Lung (tissue), 11 donors: ENCODE measurements at regions not wholly inside any gene's neighbourhood (a gene's known extent, or its start where the extent isn't known, plus 50 kb on each side); places are given as distances from the start of the nearest gene placed in this dataset.

Source experiments
- ATAC-seq: fragments of 200-7000 bp; cut with Tn5 transposase; one replicate; pipeline ENCODE4 v1.9.1; 2020; ENCODE audit warnings: moderate number of reproducible peaks; ENCODE audit not compliant: insufficient read depth, low FRiP score
- DNase-seq, 3 donors: peaks; one replicate each; pipeline ENCODE4 v3.0.0-alpha.2; 2013 to 2017
- H3K27ac ChIP-seq, 2 donors: one replicate each; pipeline ENCODE4 v1.5.1; 2013; ENCODE audit warnings: mild to moderate bottlenecking in 2 of 2, moderate library complexity in 2 of 2, control low read depth in 1 of 2, inconsistent platforms in 1 of 2, low read depth in 1 of 2, low read length in 1 of 2
- H3K27me3 ChIP-seq, 3 donors: one replicate each; pipeline ENCODE4 v1.5.1; 2013; ENCODE audit warnings: low read length in 2 of 3; ENCODE audit not compliant: control insufficient read depth in 3 of 3, insufficient read depth in 3 of 3
- H3K36me3 ChIP-seq, 4 donors: one replicate each; pipeline ENCODE4 v1.5.1; 2013; ENCODE audit warnings: low read length in 4 of 4, mild to moderate bottlenecking in 1 of 4, moderate library complexity in 1 of 4; ENCODE audit not compliant: control insufficient read depth in 4 of 4, insufficient read depth in 4 of 4
- H3K4me1 ChIP-seq, 5 donors: one replicate each; pipeline ENCODE4 v1.5.1; 2013; ENCODE audit warnings: low read length in 5 of 5, mild to moderate bottlenecking in 2 of 5, moderate library complexity in 1 of 5; ENCODE audit not compliant: control insufficient read depth in 5 of 5, insufficient read depth in 5 of 5
- H3K4me3 ChIP-seq: one replicate; pipeline ENCODE4 v1.5.1; 2013; ENCODE audit warnings: mild to moderate bottlenecking, control low read depth, moderate library complexity
- H3K9ac ChIP-seq, 2 donors: one replicate each; pipeline ENCODE4 v1.5.1; 2013; ENCODE audit warnings: low read length in 2 of 2, control low read depth in 1 of 2; ENCODE audit not compliant: insufficient read depth in 1 of 2
- H3K9me3 ChIP-seq, 4 donors: one replicate each; pipeline ENCODE4 v1.5.1; 2013; ENCODE audit warnings: low read length in 3 of 4, mild to moderate bottlenecking in 1 of 4, moderate library complexity in 1 of 4; ENCODE audit not compliant: control insufficient read depth in 4 of 4, insufficient read depth in 3 of 4
- WGBS, 2 donors: extraction: QIAGEN DNeasy Blood & Tissue Kit; methylation state at CpG; one replicate each; pipeline ENCODE4 v1.1.7; 2013; 5-methylcytosine and 5-hydroxymethylcytosine counted together
- TF ChIP-seq, protein P1 (sequence below): IDR thresholded peaks from 2 replicates; pipeline ENCODE4 v1.5.1; 2012; ENCODE audit warnings: mild to moderate bottlenecking; ENCODE audit errors: control extremely low read depth, extremely low read depth
- donor health status: control.
- donor health status: control.
- donor health status: Bipolar disorder and iron deficiency.
- donor health status: healthy.
- donor health status: DM: yes; HTN: yes; CAD: no.

DNA sequence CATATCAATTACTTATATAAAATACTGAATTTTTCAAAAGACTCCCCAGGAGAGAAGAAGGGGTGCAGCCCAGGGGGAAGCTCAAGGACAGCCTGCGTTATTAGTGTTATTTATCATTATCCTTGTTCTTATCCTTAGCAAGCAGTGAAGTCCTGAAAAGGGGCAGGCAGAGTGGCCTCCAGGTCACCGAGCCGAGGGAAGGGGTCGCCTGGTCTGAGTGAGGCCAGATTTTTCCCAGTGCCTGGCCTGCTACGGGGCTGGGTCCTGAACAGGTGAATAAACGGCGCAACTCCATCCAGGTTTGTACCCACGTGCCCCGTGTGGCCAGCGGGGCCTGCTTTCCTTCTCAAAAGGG is 123.7 kb downstream of the BRD1 start:
- Histone ChIP-seq H3K27me3 (peaks cover 15 to 28% (median 25%) of the 10 kb centered on the region in 3 donors), H3K27ac (no peak overlapping the region), H3K9ac (no peak overlapping the region), H3K4me1 (peaks cover 0 to 8% (median 0%) of the 10 kb centered on the region in 5 donors), H3K9me3 (peaks cover 0 to 15% (median 6%) of the 10 kb centered on the region in 4 donors), H3K36me3 (no peaks in the 10 kb centered on the region), H3K4me3 (no peak overlapping the region)
- ATAC-seq = no peak
- WGBS, 2 donors = 59 to 68% methylated on average over 10 of the region's 10 CpGs
- no peak for DNase-seq
- TF ChIP-seq, protein P1, sequence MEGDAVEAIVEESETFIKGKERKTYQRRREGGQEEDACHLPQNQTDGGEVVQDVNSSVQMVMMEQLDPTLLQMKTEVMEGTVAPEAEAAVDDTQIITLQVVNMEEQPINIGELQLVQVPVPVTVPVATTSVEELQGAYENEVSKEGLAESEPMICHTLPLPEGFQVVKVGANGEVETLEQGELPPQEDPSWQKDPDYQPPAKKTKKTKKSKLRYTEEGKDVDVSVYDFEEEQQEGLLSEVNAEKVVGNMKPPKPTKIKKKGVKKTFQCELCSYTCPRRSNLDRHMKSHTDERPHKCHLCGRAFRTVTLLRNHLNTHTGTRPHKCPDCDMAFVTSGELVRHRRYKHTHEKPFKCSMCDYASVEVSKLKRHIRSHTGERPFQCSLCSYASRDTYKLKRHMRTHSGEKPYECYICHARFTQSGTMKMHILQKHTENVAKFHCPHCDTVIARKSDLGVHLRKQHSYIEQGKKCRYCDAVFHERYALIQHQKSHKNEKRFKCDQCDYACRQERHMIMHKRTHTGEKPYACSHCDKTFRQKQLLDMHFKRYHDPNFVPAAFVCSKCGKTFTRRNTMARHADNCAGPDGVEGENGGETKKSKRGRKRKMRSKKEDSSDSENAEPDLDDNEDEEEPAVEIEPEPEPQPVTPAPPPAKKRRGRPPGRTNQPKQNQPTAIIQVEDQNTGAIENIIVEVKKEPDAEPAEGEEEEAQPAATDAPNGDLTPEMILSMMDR = no peak

DNA sequence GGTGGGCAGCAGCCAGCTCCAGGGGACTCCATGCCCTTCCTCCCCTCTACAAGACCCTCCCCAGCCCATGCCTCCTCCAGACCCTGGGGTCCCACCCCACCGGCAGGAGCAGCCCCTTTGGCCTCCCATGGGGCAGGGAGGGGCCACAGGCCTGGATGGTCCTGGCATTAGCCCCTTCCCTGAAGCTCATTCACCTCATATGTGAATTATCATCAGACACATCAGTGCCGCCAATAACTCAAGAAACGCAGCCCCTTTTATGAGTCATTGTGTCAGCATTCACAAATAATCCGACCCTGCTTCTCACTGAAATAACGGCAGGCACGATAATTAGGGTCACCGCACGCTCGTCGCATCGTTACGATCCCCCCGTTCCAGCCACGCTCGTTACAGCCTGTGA is 124.2 kb downstream of the BRD1 start:
- Histone ChIP-seq H3K4me1 (peaks cover 0 to 8% (median 0%) of the 10 kb centered on the region in 5 donors), H3K36me3 (no peaks in the 10 kb centered on the region), H3K4me3 (no peak overlapping the region), H3K9ac (no peak overlapping the region), H3K27ac (no peak overlapping the region), H3K27me3 (peaks cover 15 to 28% (median 25%) of the 10 kb centered on the region in 3 donors), H3K9me3 (peaks cover 0 to 16% (median 5%) of the 10 kb centered on the region in 4 donors)
- ATAC-seq (no peak), DNase-seq (peak in 1 of 3 donors; percentile 8)
- TF ChIP-seq, protein P1 = no peak
- 68 to 81% methylated on average over 15 of the region's 15 CpGs for WGBS, 2 donors

DNA sequence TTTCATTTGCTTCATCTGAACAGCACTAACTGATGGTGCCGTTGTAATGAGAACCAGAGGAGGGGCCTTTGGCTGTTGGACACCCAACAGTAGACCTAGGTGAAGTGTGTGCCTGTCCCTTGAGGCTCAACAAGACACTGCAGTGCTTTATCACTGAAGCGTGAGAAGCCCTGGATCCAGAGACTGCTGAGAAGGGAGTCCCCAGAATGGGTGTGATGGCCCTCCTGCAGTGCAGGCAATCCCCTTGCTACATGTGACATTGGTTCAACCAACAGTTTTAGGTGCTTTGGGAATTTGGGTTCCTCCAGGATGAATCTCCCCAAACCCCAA is 125.6 kb downstream of the BRD1 start:
- Histone ChIP-seq H3K4me1 (peaks cover 0 to 8% (median 0%) of the 10 kb centered on the region in 5 donors), H3K27ac (no peak overlapping the region), H3K9ac (no peak overlapping the region), H3K36me3 (no peaks in the 10 kb centered on the region), H3K4me3 (no peak overlapping the region), H3K9me3 (peaks cover 0 to 18% (median 5%) of the 10 kb centered on the region in 4 donors), H3K27me3 (peaks cover 15 to 28% (median 25%) of the 10 kb centered on the region in 3 donors)
- TF ChIP-seq, protein P1 = no peak
- WGBS, 2 donors = 89 to 96% methylated on average over 2 of the region's 2 CpGs
- DNase-seq (peak in 1 of 3 donors; percentile 4), ATAC-seq (no peak)
